Keratinocyte (primary cell): ENCODE measurements at regions not wholly inside any gene's neighbourhood (a gene's known extent, or its start where the extent isn't known, plus 50 kb on each side); places are given as distances from the start of the nearest gene placed in this dataset.

Experiments
- DNase-seq: peaks from one replicate; pipeline ENCODE4 v3.0.0-alpha.2; 2011; ENCODE audit warnings: low read depth, missing footprints, low spot score
- FAIRE-seq: peaks from 2 replicates; lab custom pipeline; 2011; peaks lifted over from hg19 to GRCh38; lab: Jason Lieb, UNC
- H2AFZ ChIP-seq: 2 replicates; pipeline ENCODE4 v1.6.0; 2012; ENCODE audit warnings: low read length, control low read depth, inconsistent platforms; ENCODE audit not compliant: control insufficient read depth
- H3K27ac ChIP-seq: 2 replicates; pipeline ENCODE4 v1.5.1; 2011; ENCODE audit warnings: low read length; ENCODE audit not compliant: control insufficient read depth, insufficient read depth
- H3K27me3 ChIP-seq: 3 replicates; pipeline ENCODE4 v1.6.0; 2011; ENCODE audit warnings: low read length; ENCODE audit not compliant: control insufficient read depth, insufficient read depth; ENCODE audit errors: extremely low read depth
- H3K36me3 ChIP-seq, 2 experiments: 2 replicates in 1 of 2; 3 replicates in 1 of 2; pipeline ENCODE4 v1.5.1; 2011; ENCODE audit warnings: low read length in 2 of 2, mild to moderate bottlenecking in 1 of 2; ENCODE audit not compliant: control insufficient read depth in 2 of 2, insufficient read depth in 2 of 2; ENCODE audit errors: extremely low read depth in 1 of 2
- H3K4me1 ChIP-seq: 3 replicates; pipeline ENCODE4 v1.5.1; 2011; ENCODE audit warnings: low read length; ENCODE audit not compliant: control insufficient read depth, insufficient read depth; ENCODE audit errors: extremely low read depth
- H3K4me2 ChIP-seq: 3 replicates; pipeline ENCODE4 v1.6.0; 2011; ENCODE audit warnings: low read depth, low read length; ENCODE audit not compliant: control insufficient read depth, insufficient read depth; ENCODE audit errors: extremely low read depth
- H3K4me3 ChIP-seq, 3 experiments: fragments of 200-600 bp in 1 of 3; sonication (generic) in 1 of 3; 2 replicates in 2 of 3; 3 replicates in 1 of 3; pipeline ENCODE4 v1.5.1; 2011 to 2016; ENCODE audit warnings: low read length in 3 of 3, mild to moderate bottlenecking in 3 of 3, control low read depth in 2 of 3, inconsistent platforms in 1 of 3, low read depth in 1 of 3, mixed read lengths in 1 of 3, mixed run types in 1 of 3, moderate library complexity in 1 of 3; ENCODE audit not compliant: control insufficient read depth in 2 of 3, insufficient read depth in 2 of 3; ENCODE audit errors: extremely low read depth in 1 of 3
- H3K79me2 ChIP-seq: 2 replicates; pipeline ENCODE4 v1.6.0; 2012; ENCODE audit warnings: low read length; ENCODE audit not compliant: control insufficient read depth, insufficient read depth
- H3K9ac ChIP-seq: 3 replicates; pipeline ENCODE4 v1.6.0; 2011; ENCODE audit warnings: low read length; ENCODE audit not compliant: control insufficient read depth, insufficient read depth; ENCODE audit errors: extremely low read depth
- H3K9me1 ChIP-seq: 3 replicates; pipeline ENCODE4 v1.6.0; 2011; ENCODE audit warnings: low read length; ENCODE audit not compliant: control insufficient read depth, insufficient read depth; ENCODE audit errors: extremely low read depth
- H3K9me3 ChIP-seq: 2 replicates; pipeline ENCODE4 v1.5.1; 2012; ENCODE audit warnings: low read depth, low read length; ENCODE audit not compliant: control insufficient read depth
- H4K20me1 ChIP-seq: 3 replicates; pipeline ENCODE4 v1.6.0; 2011; ENCODE audit warnings: low read length; ENCODE audit not compliant: control insufficient read depth, insufficient read depth; ENCODE audit errors: extremely low read depth
- CTCF ChIP-seq, 3 experiments: IDR thresholded peaks in 1 of 3; conservative IDR thresholded peaks in 1 of 3; optimal IDR thresholded peaks in 1 of 3; 2 replicates in 2 of 3; 3 replicates in 1 of 3; pipeline versions ENCODE3 to v1.5.1; 2011; ENCODE audit warnings: low read length in 3 of 3, mild to moderate bottlenecking in 3 of 3, moderate library complexity in 2 of 3, control low read depth in 1 of 3, inconsistent platforms in 1 of 3; ENCODE audit not compliant: insufficient read depth in 2 of 3; ENCODE audit errors: extremely low read depth in 1 of 3
- EZH2 ChIP-seq: IDR thresholded peaks from one replicate; pipeline ENCODE4 v1.6.1; 2012; ENCODE audit warnings: inconsistent platforms, mild to moderate bottlenecking, low read length, moderate library complexity
- dilution Hi-C: fragments of 300-500 bp; cut with MboI; formaldehyde crosslinking; loops from one replicate; pipeline ENCODE4 v1.7.0; 2020; ENCODE audit warnings: low sequenced_read_pairs; ENCODE audit not compliant: extremely low pct_ligation_motif_present

GRCh38 chr6:71012866-71013469, 56.1 kb upstream of the B3GAT2 start:
- TF ChIP-seq CTCF (optimal IDR thresholded peaks at IDR 0.05 in 1 of 3, IDR thresholded peaks at IDR 0.05 in 1 of 3, conservative IDR thresholded peaks at IDR 0.05 in 1 of 3; ENCODE audit: extremely low read depth in 1 of 3, insufficient read depth in 2 of 3, low read length in 3 of 3) (peak; percentile 62 to 81 (median 72)), EZH2 (no peak)
- Histone ChIP-seq H3K27ac (no peak overlapping the region), H4K20me1 (no peaks in the 10 kb centered on the region), H3K9me3 (no peaks in the 10 kb centered on the region), H3K9me1 (no peaks in the 10 kb centered on the region), H3K4me3 (no peak overlapping the region), H3K9ac (no peak overlapping the region), H3K27me3 (peaks cover 19% of the 10 kb centered on the region), H3K79me2 (no peaks in the 10 kb centered on the region), H3K36me3 (no peaks in the 10 kb centered on the region), H3K4me2 (no peak overlapping the region), H2AFZ (no peak overlapping the region), H3K4me1 (no peaks in the 10 kb centered on the region)
- DNase-seq = no peak
- peak; percentile 75 for FAIRE-seq
- dilution Hi-C loops = no loop called here

DNA sequence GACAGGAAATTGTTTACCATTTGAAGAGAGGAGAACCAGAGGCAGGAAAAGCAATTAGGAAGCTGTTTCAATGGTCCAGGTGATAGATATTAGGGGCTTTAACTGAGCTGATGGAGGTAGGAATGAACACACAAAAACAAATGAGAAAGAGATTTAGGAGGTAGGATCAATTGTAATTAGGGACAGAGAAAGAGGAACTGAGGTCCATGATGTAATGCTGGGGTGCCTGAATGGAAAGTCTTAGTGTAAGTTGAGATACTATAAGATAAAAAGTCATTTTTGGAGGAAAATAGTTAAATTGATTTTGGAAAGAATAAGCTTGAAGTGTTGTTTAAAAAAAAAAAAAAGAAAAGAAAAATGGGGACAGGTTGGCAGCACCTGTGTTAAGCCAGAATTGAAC, 58.5 kb upstream of the B3GAT2 start:
- no peaks in the 10 kb centered on the region for H3K79me2 ChIP-seq
- dilution Hi-C loops = no loop called here
- FAIRE-seq = no peak

More for the DNA sequence above, 58.5 kb upstream of the B3GAT2 start:
- H3K9me1 ChIP-seq = no peaks in the 10 kb centered on the region
- no peak overlapping the region for H2AFZ ChIP-seq
- H3K27ac ChIP-seq = no peak overlapping the region
- no peaks in the 10 kb centered on the region for H4K20me1 ChIP-seq
- TF ChIP-seq CTCF (optimal IDR thresholded peaks at IDR 0.05 in 1 of 3, IDR thresholded peaks at IDR 0.05 in 1 of 3, conservative IDR thresholded peaks at IDR 0.05 in 1 of 3; ENCODE audit: extremely low read depth in 1 of 3, insufficient read depth in 2 of 3, low read length in 3 of 3) = no peak
- no peak for TF ChIP-seq EZH2
- no peaks in the 10 kb centered on the region for H3K9me3 ChIP-seq
- DNase-seq = no peak
- H3K27me3 ChIP-seq = peaks cover 17% of the 10 kb centered on the region
- no peak overlapping the region for H3K4me2 ChIP-seq
- no peaks in the 10 kb centered on the region for H3K4me1 ChIP-seq
- H3K4me3 ChIP-seq = no peak overlapping the region
- H3K36me3 ChIP-seq = no peaks in the 10 kb centered on the region
- H3K9ac ChIP-seq = no peak overlapping the region
